HepG2 (cell line): ENCODE measurements at regions not wholly inside any gene's neighbourhood (a gene's known extent, or its start where the extent isn't known, plus 50 kb on each side); places are given as distances from the start of the nearest gene placed in this dataset.

ENCODE experiments used
- CBFB ChIP-seq: sonication (generic); formaldehyde crosslinking; IDR thresholded peaks from 2 replicates; pipeline ENCODE4 v1.4.0; 2020; ENCODE audit warnings: missing genetic modification reagents
- DR1 ChIP-seq: sonication (generic); formaldehyde crosslinking; IDR thresholded peaks from 2 replicates; pipeline ENCODE4 v1.8.0; 2021; ENCODE audit warnings: mild to moderate bottlenecking, missing genetic modification reagents, inconsistent platforms
- HCFC1 ChIP-seq: fragments of 150-350 bp; IDR thresholded peaks from 2 replicates; pipeline ENCODE4 v1.6.1; 2014; ENCODE audit warnings: low read depth, low read length
- HDAC2 ChIP-seq: sonication (generic); formaldehyde crosslinking; IDR thresholded peaks from 2 replicates; pipeline ENCODE4 v1.4.0; 2020; ENCODE audit warnings: missing genetic modification reagents
- MAFK ChIP-seq, 2 experiments: IDR thresholded peaks in 1 of 2; conservative IDR thresholded peaks in 1 of 2; 2 replicates each; pipeline ENCODE4 v1.6.1; 2011; ENCODE audit warnings: improper control_type of control experiment in 2 of 2, low read length in 2 of 2
- NR1H2 ChIP-seq: sonication (generic); formaldehyde crosslinking; IDR thresholded peaks from 2 replicates; pipeline ENCODE4 v1.8.1; 2022; ENCODE audit warnings: low read depth, missing genetic modification reagents, borderline replicate concordance
- POLR2A ChIP-seq, 2 experiments: IDR thresholded peaks; 2 replicates each; pipeline ENCODE4 v1.6.1; 2011; ENCODE audit warnings: low read depth in 2 of 2, low read length in 2 of 2, mild to moderate bottlenecking in 1 of 2, moderate library complexity in 1 of 2; ENCODE audit not compliant: insufficient read depth in 1 of 2
- POLR2AphosphoS5 ChIP-seq: IDR thresholded peaks from 2 replicates; pipeline ENCODE4 v1.6.1; 2012; ENCODE audit warnings: low read depth, low read length
- SNRNP70 ChIP-seq: fragments of 200-400 bp; formaldehyde crosslinking; IDR thresholded peaks from 2 replicates; pipeline ENCODE4 v1.6.1; 2017; ENCODE audit warnings: mild to moderate bottlenecking, low read depth, low read length, moderate library complexity
- YEATS4 ChIP-seq: sonication (generic); formaldehyde crosslinking; IDR thresholded peaks from 2 replicates; pipeline ENCODE4 v1.4.0; 2020; ENCODE audit warnings: missing genetic modification reagents, borderline replicate concordance
- ZNF558 ChIP-seq: sonication (generic); formaldehyde crosslinking; IDR thresholded peaks from 2 replicates; pipeline ENCODE4 v1.9.0; 2022; ENCODE audit warnings: mild to moderate bottlenecking, missing genetic modification reagents, borderline replicate concordance
- ZNF772 ChIP-seq: sonication (generic); formaldehyde crosslinking; IDR thresholded peaks from 2 replicates; pipeline ENCODE4 v1.5.0; 2020; ENCODE audit warnings: mild to moderate bottlenecking, missing genetic modification reagents
- TF ChIP-seq, protein P1 (sequence below): sonication (generic); formaldehyde crosslinking; IDR thresholded peaks from 2 replicates; pipeline ENCODE4 v1.4.0; 2020; ENCODE audit warnings: low read depth, mild to moderate bottlenecking, missing genetic modification reagents
- TF ChIP-seq, protein P2 (sequence below): sonication (generic); formaldehyde crosslinking; IDR thresholded peaks from 2 replicates; pipeline ENCODE4 v1.5.0; 2020; ENCODE audit warnings: mild to moderate bottlenecking, missing genetic modification reagents, moderate library complexity

DNA sequence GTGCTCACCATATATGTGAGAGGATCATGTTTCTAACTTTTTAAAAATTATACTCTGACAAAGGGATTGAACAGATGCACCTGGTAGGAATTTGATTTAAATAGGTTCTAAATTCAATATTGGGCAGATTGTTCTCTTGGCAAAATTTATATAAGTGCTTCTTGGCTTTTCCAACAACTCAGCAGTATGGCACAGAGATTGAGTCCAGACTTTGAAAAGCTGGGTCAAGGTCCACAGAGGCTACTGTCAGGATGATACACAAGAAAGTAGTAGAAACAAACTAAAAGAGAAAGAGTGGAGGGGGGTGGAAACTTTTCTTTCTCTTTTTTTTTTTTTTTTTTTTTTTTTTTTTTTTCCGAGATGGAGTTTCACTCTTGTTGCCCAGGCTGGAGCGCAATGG lies 203.2 kb upstream of the ADAMTS9 start:
- TF ChIP-seq YEATS4 (CRISPR knock-in tag) = no peak
- no peak for TF ChIP-seq HCFC1
- TF ChIP-seq ZNF772 = no peak
- no peak for TF ChIP-seq NR1H2
- TF ChIP-seq MAFK (conservative IDR thresholded peaks at IDR 0.05 in 1 of 2, IDR thresholded peaks at IDR 0.05 in 1 of 2; ENCODE audit: low read length in 2 of 2) = no peak
- TF ChIP-seq, protein P1, sequence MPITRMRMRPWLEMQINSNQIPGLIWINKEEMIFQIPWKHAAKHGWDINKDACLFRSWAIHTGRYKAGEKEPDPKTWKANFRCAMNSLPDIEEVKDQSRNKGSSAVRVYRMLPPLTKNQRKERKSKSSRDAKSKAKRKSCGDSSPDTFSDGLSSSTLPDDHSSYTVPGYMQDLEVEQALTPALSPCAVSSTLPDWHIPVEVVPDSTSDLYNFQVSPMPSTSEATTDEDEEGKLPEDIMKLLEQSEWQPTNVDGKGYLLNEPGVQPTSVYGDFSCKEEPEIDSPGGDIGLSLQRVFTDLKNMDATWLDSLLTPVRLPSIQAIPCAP (CRISPR knock-in tag) = no peak
- TF ChIP-seq POLR2A (IDR thresholded peaks at IDR 0.05; ENCODE audit: insufficient read depth in 1 of 2, low read depth in 2 of 2, low read length in 2 of 2) = no peak
- no peak for TF ChIP-seq ZNF558
- no peak for TF ChIP-seq POLR2AphosphoS5
- no peak for TF ChIP-seq SNRNP70
- no peak for TF ChIP-seq DR1 (CRISPR knock-in tag)
- TF ChIP-seq, protein P2, sequence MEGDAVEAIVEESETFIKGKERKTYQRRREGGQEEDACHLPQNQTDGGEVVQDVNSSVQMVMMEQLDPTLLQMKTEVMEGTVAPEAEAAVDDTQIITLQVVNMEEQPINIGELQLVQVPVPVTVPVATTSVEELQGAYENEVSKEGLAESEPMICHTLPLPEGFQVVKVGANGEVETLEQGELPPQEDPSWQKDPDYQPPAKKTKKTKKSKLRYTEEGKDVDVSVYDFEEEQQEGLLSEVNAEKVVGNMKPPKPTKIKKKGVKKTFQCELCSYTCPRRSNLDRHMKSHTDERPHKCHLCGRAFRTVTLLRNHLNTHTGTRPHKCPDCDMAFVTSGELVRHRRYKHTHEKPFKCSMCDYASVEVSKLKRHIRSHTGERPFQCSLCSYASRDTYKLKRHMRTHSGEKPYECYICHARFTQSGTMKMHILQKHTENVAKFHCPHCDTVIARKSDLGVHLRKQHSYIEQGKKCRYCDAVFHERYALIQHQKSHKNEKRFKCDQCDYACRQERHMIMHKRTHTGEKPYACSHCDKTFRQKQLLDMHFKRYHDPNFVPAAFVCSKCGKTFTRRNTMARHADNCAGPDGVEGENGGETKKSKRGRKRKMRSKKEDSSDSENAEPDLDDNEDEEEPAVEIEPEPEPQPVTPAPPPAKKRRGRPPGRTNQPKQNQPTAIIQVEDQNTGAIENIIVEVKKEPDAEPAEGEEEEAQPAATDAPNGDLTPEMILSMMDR (CRISPR knock-in tag) = no peak
- TF ChIP-seq CBFB (CRISPR knock-in tag) = no peak
- no peak for TF ChIP-seq HDAC2 (CRISPR knock-in tag)
